Lung (tissue), 11 donors: ENCODE measurements at regions not wholly inside any gene's neighbourhood (a gene's known extent, or its start where the extent isn't known, plus 50 kb on each side); places are given as distances from the start of the nearest gene placed in this dataset.
A peak's percentile ranks its signal among the peaks of the same experiment; 100 is the strongest.

ENCODE experiments used
- ATAC-seq: fragments of 200-7000 bp; cut with Tn5 transposase; one replicate; pipeline ENCODE4 v1.9.1; 2020; ENCODE audit warnings: moderate number of reproducible peaks; ENCODE audit not compliant: insufficient read depth, low FRiP score
- DNase-seq, 3 donors: peaks; one replicate each; pipeline ENCODE4 v3.0.0-alpha.2; 2013 to 2017
- H3K27ac ChIP-seq, 2 donors: one replicate each; pipeline ENCODE4 v1.5.1; 2013; ENCODE audit warnings: mild to moderate bottlenecking in 2 of 2, moderate library complexity in 2 of 2, control low read depth in 1 of 2, inconsistent platforms in 1 of 2, low read depth in 1 of 2, low read length in 1 of 2
- H3K27me3 ChIP-seq, 3 donors: one replicate each; pipeline ENCODE4 v1.5.1; 2013; ENCODE audit warnings: low read length in 2 of 3; ENCODE audit not compliant: control insufficient read depth in 3 of 3, insufficient read depth in 3 of 3
- H3K36me3 ChIP-seq, 4 donors: one replicate each; pipeline ENCODE4 v1.5.1; 2013; ENCODE audit warnings: low read length in 4 of 4, mild to moderate bottlenecking in 1 of 4, moderate library complexity in 1 of 4; ENCODE audit not compliant: control insufficient read depth in 4 of 4, insufficient read depth in 4 of 4
- H3K4me1 ChIP-seq, 5 donors: one replicate each; pipeline ENCODE4 v1.5.1; 2013; ENCODE audit warnings: low read length in 5 of 5, mild to moderate bottlenecking in 2 of 5, moderate library complexity in 1 of 5; ENCODE audit not compliant: control insufficient read depth in 5 of 5, insufficient read depth in 5 of 5
- H3K4me3 ChIP-seq: one replicate; pipeline ENCODE4 v1.5.1; 2013; ENCODE audit warnings: mild to moderate bottlenecking, control low read depth, moderate library complexity
- H3K9ac ChIP-seq, 2 donors: one replicate each; pipeline ENCODE4 v1.5.1; 2013; ENCODE audit warnings: low read length in 2 of 2, control low read depth in 1 of 2; ENCODE audit not compliant: insufficient read depth in 1 of 2
- H3K9me3 ChIP-seq, 4 donors: one replicate each; pipeline ENCODE4 v1.5.1; 2013; ENCODE audit warnings: low read length in 3 of 4, mild to moderate bottlenecking in 1 of 4, moderate library complexity in 1 of 4; ENCODE audit not compliant: control insufficient read depth in 4 of 4, insufficient read depth in 3 of 4
- CTCF ChIP-seq: IDR thresholded peaks from 2 replicates; pipeline ENCODE4 v1.5.1; 2012; ENCODE audit warnings: mild to moderate bottlenecking; ENCODE audit errors: control extremely low read depth, extremely low read depth
- WGBS, 2 donors: extraction: QIAGEN DNeasy Blood & Tissue Kit; methylation state at CpG; one replicate each; pipeline ENCODE4 v1.1.7; 2013; 5-methylcytosine and 5-hydroxymethylcytosine counted together
- donor health status: control.
- donor health status: control.
- donor health status: Bipolar disorder and iron deficiency.
- donor health status: healthy.
- donor health status: DM: yes; HTN: yes; CAD: no.

- Histone ChIP-seq H3K36me3 (no peaks in the 10 kb centered on the region), H3K9me3 (no peaks in the 10 kb centered on the region), H3K4me3 (no peak overlapping the region), H3K27me3 (no peaks in the 10 kb centered on the region), H3K27ac (no peak overlapping the region), H3K4me1 (no peaks in the 10 kb centered on the region), H3K9ac (no peak overlapping the region)
- WGBS, 2 donors = 84 to 86% methylated on average over 1 of the region's 1 CpG
- DNase-seq (peak in 1 of 3 donors; percentile 19), ATAC-seq (no peak)
- TF ChIP-seq CTCF = no peak
These were observed 531.3 kb upstream of the UBE2E2 start for GRCh38 chr3:22671848-22672247.

- H3K36me3 ChIP-seq = no peaks in the 10 kb centered on the region
- no peak overlapping the region for H3K27ac ChIP-seq
- no peak overlapping the region for H3K9ac ChIP-seq
- ATAC-seq (no peak), DNase-seq (peak; percentile 16 to 77 (median 30))
- no peak for TF ChIP-seq CTCF
- H3K27me3 ChIP-seq = no peaks in the 10 kb centered on the region
- peaks cover 0 to 9% (median 0%) of the 10 kb centered on the region in 5 donors for H3K4me1 ChIP-seq
- H3K9me3 ChIP-seq = peaks cover 0 to 5% (median 0%) of the 10 kb centered on the region in 4 donors
- H3K4me3 ChIP-seq = no peak overlapping the region
- 71 to 76% methylated on average over 3 of the region's 3 CpGs for WGBS, 2 donors
These were observed 518.4 kb upstream of the UBE2E2 start for GRCh38 chr3:22684739-22685138.

- no peak overlapping the region for H3K4me3 ChIP-seq
- peaks cover 0 to 9% (median 0%) of the 10 kb centered on the region in 5 donors for H3K4me1 ChIP-seq
- H3K27me3 ChIP-seq = no peaks in the 10 kb centered on the region
- H3K27ac ChIP-seq = no peak overlapping the region
- H3K36me3 ChIP-seq = no peaks in the 10 kb centered on the region
- peaks cover 0 to 5% (median 0%) of the 10 kb centered on the region in 4 donors for H3K9me3 ChIP-seq
- WGBS, 2 donors = 71 to 78% methylated on average over 2 of the region's 2 CpGs
- ATAC-seq = no peak
- TF ChIP-seq CTCF = no peak
- DNase-seq = peak in 2 of 3 donors; percentile 12 to 21
- no peak overlapping the region for H3K9ac ChIP-seq
These were observed 517.5 kb upstream of the UBE2E2 start for GRCh38 chr3:22685597-22685996.

- no peak for TF ChIP-seq CTCF
- Histone ChIP-seq H3K27ac (no peak overlapping the region), H3K9ac (no peak overlapping the region), H3K27me3 (no peaks in the 10 kb centered on the region), H3K4me1 (peaks cover 0 to 21% (median 0%) of the 10 kb centered on the region in 5 donors), H3K4me3 (no peak overlapping the region), H3K36me3 (no peaks in the 10 kb centered on the region), H3K9me3 (no peaks in the 10 kb centered on the region)
- DNase-seq = peak in 2 of 3 donors; percentile 49 to 72
- ATAC-seq = no peak
- whole genome bisulfite sequencing, 2 donors = 72 to 84% methylated on average over 2 of the region's 2 CpGs
These were observed 511.7 kb upstream of the UBE2E2 start for GRCh38 chr3:22691407-22691806.
